Left lung (tissue), 4 donors: ENCODE measurements at regions not wholly inside any gene's neighbourhood (a gene's known extent, or its start where the extent isn't known, plus 50 kb on each side); places are given as distances from the start of the nearest gene placed in this dataset.
A peak's percentile ranks its signal among the peaks of the same experiment; 100 is the strongest.
"Not testable (repeated sequence)": the region's sequence is repeated elsewhere in the genome, so short reads cannot be mapped to it uniquely, and the experiment has no call there.

Source experiments
- ATAC-seq: fragments of 200-7000 bp; cut with Tn5 transposase; one replicate; pipeline ENCODE4 v1.9.1; 2020; ENCODE audit warnings: moderate library complexity
- DNase-seq, 4 donors: peaks; one replicate each; pipeline ENCODE4 v3.0.0-alpha.2; 2013 to 2020
- H3K27ac ChIP-seq, 2 donors: fragments of 200-600 bp; sonication (generic) in 1 of 2; one replicate each; pipeline versions ENCODE4 v1.5.0 to v1.8.0; 2020 to 2021
- H3K27me3 ChIP-seq, 2 donors: fragments of 200-600 bp; sonication (generic) in 1 of 2; one replicate each; pipeline versions ENCODE4 v1.5.0 to v1.8.0; 2020 to 2021
- H3K36me3 ChIP-seq, 2 donors: fragments of 200-600 bp; sonication (generic) in 1 of 2; one replicate each; pipeline versions ENCODE4 v1.5.0 to v1.8.0; 2020 to 2021
- H3K4me1 ChIP-seq, 2 donors: fragments of 200-600 bp; one replicate each; pipeline ENCODE4 v1.8.0; 2021
- H3K4me3 ChIP-seq, 2 donors: fragments of 200-600 bp; sonication (generic) in 1 of 2; one replicate each; pipeline versions ENCODE4 v1.5.0 to v1.8.0; 2020 to 2021; ENCODE audit warnings: mild to moderate bottlenecking in 1 of 2
- H3K9me3 ChIP-seq, 2 donors: fragments of 200-600 bp; sonication (generic) in 1 of 2; one replicate each; pipeline versions ENCODE4 v1.5.0 to v1.8.0; 2020 to 2021
- intact Hi-C, 2 donors: fragments of 100-400 bp; cut with DNase I; formaldehyde crosslinking; loops; one replicate each; pipeline versions ENCODE4 v1.11.2 to v1.14.2; 2022
- TF ChIP-seq, protein P1 (sequence below), 2 donors: fragments of 200-600 bp; sonication (generic) in 1 of 2; IDR thresholded peaks; one replicate each; pipeline versions ENCODE4 v1.5.0 to v1.8.0; 2021; ENCODE audit warnings: antibody characterized with exemption in 2 of 2
- donor health status: DM: no; HTN: yes; CAD: no.
- donor health status: DM: no; HTN: no; CAD: no.

GRCh38 chr18:79589601-79590091, 90.0 kb upstream of the CTDP1 start:
- H3K9me3 ChIP-seq: no peaks in the 10 kb centered on the region
- peak in 1 of 4 donors; percentile 36 for DNase-seq
- intact Hi-C loops: no loop called here
- peak overlapping the region in 1 of 2 donors; percentile 70 for H3K27ac ChIP-seq
- H3K4me1 ChIP-seq: no peaks in the 10 kb centered on the region
- no peaks in the 10 kb centered on the region for H3K36me3 ChIP-seq
- TF ChIP-seq, protein P1, sequence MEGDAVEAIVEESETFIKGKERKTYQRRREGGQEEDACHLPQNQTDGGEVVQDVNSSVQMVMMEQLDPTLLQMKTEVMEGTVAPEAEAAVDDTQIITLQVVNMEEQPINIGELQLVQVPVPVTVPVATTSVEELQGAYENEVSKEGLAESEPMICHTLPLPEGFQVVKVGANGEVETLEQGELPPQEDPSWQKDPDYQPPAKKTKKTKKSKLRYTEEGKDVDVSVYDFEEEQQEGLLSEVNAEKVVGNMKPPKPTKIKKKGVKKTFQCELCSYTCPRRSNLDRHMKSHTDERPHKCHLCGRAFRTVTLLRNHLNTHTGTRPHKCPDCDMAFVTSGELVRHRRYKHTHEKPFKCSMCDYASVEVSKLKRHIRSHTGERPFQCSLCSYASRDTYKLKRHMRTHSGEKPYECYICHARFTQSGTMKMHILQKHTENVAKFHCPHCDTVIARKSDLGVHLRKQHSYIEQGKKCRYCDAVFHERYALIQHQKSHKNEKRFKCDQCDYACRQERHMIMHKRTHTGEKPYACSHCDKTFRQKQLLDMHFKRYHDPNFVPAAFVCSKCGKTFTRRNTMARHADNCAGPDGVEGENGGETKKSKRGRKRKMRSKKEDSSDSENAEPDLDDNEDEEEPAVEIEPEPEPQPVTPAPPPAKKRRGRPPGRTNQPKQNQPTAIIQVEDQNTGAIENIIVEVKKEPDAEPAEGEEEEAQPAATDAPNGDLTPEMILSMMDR (IDR thresholded peaks at IDR 0.05): no peak
- no peak overlapping the region for H3K4me3 ChIP-seq
- peaks cover 0 to 35% of the 10 kb centered on the region in 2 donors for H3K27me3 ChIP-seq
- no peak for ATAC-seq

DNA sequence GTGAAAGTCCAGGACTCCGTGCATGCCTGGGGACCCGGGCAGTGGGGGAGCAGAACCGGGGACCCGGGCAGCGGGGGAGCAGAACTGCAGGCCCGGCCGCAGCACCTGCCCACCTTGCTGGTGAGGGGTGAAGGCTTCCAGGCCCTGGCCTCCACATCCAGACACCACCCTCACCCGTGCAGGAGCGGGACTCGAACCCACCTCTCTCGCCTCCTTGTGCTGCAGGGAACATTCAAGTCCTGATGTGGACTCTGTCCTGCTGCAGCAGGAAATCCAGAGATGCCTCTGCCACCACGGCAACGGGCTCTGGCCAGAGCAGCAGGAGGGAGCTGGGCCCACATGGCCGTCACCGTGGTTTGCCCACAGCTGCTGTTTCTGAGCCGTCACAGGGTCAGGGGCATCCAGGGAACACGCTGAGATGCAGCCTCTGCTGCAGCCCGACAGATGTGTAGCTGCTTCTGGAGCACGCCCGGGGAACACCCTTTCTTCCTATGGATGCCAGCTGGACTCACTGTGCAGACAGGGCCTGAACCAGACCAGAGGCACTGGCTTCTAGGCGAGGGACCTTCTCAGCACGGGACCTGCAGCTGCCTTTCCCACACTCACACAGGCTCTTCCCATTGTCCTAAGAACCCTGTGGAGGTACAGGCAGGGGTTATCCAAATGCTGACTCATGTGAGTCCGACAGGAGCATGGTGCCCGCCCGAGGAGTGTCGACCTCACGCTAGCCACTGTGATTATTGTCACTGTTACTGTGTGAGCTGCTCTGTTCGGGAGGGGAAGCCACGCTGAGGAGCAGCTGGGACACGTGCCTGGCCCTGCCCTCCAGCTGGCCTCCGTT, 89.2 kb upstream of the CTDP1 start:
- no peaks in the 10 kb centered on the region for H3K9me3 ChIP-seq
- no peaks in the 10 kb centered on the region for H3K36me3 ChIP-seq
- DNase-seq (peak in 1 of 4 donors; percentile 63), ATAC-seq (no peak)
- TF ChIP-seq, protein P1 (IDR thresholded peaks at IDR 0.05): no peak
- H3K27me3 ChIP-seq: peaks cover 0 to 35% of the 10 kb centered on the region in 2 donors
- intact Hi-C loops: no loop called here
- no peak overlapping the region for H3K27ac ChIP-seq
- H3K4me3 ChIP-seq: no peak overlapping the region
- no peaks in the 10 kb centered on the region for H3K4me1 ChIP-seq

- Histone ChIP-seq H3K9me3 (no peaks in the 10 kb centered on the region), H3K4me3 (no peak overlapping the region), H3K36me3 (no peaks in the 10 kb centered on the region), H3K4me1 (no peaks in the 10 kb centered on the region), H3K27me3 (peaks cover 0 to 37% of the 10 kb centered on the region in 2 donors), H3K27ac (no peak overlapping the region)
- ATAC-seq (no peak), DNase-seq (no peak)
- TF ChIP-seq, protein P1 (IDR thresholded peaks at IDR 0.05): no peak
- intact Hi-C loops: no loop called here
These were observed 88.6 kb upstream of the CTDP1 start for GRCh38 chr18:79591032-79591308.

DNA sequence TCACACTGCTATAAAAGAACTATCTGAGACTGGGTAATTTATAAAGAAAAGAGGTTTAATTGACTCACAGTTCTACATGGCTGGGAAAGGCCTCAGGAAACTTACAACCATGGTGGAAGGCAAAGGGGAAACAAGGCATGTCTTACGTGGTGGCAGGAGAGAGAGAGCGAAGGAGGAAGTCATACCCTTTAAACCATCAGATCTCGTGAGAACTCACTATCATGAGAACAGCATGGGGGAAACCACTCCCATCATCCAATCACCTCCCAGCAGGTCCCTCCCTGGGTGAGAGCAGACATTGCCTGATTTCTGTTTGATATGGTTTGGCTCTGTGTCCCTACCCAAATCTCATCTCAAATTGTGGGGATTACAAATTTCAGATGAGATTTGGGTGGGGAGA, 86.9 kb upstream of the CTDP1 start:
- H3K27ac ChIP-seq, DNase-seq, H3K4me1 ChIP-seq, H3K9me3 ChIP-seq, ATAC-seq, H3K36me3 ChIP-seq, intact Hi-C loops, H3K4me3 ChIP-seq: not testable (repeated sequence)
- H3K27me3 ChIP-seq: peaks cover 0 to 39% of the 10 kb centered on the region in 2 donors

GRCh38 chr18:79595876-79596374, 83.7 kb upstream of the CTDP1 start:
- TF ChIP-seq, protein P1 (IDR thresholded peaks at IDR 0.05): no peak
- Histone ChIP-seq H3K27me3 (peaks cover 0 to 46% of the 10 kb centered on the region in 2 donors), H3K4me3 (no peak overlapping the region), H3K36me3 (no peaks in the 10 kb centered on the region), H3K4me1 (no peaks in the 10 kb centered on the region), H3K9me3 (no peaks in the 10 kb centered on the region), H3K27ac (no peak overlapping the region)
- ATAC-seq (no peak), DNase-seq (peak in 2 of 4 donors; percentile 16 to 51)
- intact Hi-C loops: no loop called here
